ENCODE measurements at regions not wholly inside any gene's neighbourhood (a gene's known extent, or its start where the extent isn't known, plus 50 kb on each side); places are given as distances from the start of the nearest gene placed in this dataset.

DNA sequence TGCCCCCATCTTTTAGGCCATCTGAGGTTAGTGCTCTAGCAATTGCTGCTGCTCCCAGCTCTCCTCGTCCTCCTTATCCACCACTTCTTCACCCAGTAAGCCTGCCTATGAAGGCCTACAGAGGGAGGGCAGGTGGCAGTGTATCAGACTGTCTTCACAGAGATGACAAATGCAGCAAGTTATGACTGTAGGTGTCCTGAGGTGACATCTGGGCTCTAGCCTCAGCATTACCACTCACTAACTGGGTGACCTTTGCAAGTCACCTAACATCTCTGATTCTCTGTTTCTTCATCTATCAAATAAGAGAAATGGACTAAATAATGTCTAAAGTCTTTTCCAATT is 151.6 kb downstream of the NOC3L start:
- FAIRE-seq (no peak), DNase-seq (ENCODE audit: insufficient read length, low spot score) (no peak)
- TF ChIP-seq POU2F2 (IDR thresholded peaks at IDR 0.05; ENCODE audit: low read depth, low read length) (no peak), TAF1 (IDR thresholded peaks at IDR 0.05; ENCODE audit: low read depth, low read length) (no peak), SPI1 (IDR thresholded peaks at IDR 0.05; ENCODE audit: low read depth, low read length) (no peak), POLR2A (IDR thresholded peaks at IDR 0.05; ENCODE audit: low read depth, low read length) (no peak), PAX5 (IDR thresholded peaks at IDR 0.05; ENCODE audit: insufficient read depth, low read length, severe bottlenecking) (no peak), POLR2AphosphoS5 (IDR thresholded peaks at IDR 0.05; ENCODE audit: low read depth, low read length) (no peak)

DNA sequence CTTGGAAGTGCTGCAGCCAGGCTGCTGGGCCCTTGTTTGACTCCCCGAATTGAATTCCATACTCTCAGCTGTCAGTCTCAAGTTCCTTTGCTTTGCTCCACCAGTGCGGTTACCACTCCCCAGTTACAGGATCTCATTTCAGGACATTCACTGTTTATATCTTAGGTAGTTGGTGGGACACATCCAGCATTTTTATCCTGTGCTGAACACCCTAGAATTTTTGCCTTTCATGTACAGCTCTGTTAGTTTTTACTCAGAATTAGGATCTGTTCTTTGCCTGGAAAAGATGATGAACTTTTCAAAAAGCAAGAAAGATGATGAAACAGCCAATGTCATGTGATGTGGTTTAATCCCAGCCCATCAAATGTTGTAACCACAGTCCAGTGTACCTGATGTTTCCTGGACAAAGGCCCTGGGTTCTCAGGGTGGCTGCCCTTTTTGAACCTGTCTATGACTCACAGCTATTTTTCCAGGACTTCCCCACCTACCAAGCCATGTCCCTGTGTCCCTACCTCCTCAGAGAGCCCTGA is 149.7 kb downstream of the NOC3L start:
- TF ChIP-seq PAX5 (IDR thresholded peaks at IDR 0.05; ENCODE audit: insufficient read depth, low read length, severe bottlenecking) (no peak), TAF1 (IDR thresholded peaks at IDR 0.05; ENCODE audit: low read depth, low read length) (no peak), POLR2A (IDR thresholded peaks at IDR 0.05; ENCODE audit: low read depth, low read length) (no peak), POLR2AphosphoS5 (IDR thresholded peaks at IDR 0.05; ENCODE audit: low read depth, low read length) (no peak), SPI1 (IDR thresholded peaks at IDR 0.05; ENCODE audit: low read depth, low read length) (no peak), POU2F2 (IDR thresholded peaks at IDR 0.05; ENCODE audit: low read depth, low read length) (no peak)
- no peak for DNase-seq (ENCODE audit: insufficient read length, low spot score)
- FAIRE-seq = no peak

DNA sequence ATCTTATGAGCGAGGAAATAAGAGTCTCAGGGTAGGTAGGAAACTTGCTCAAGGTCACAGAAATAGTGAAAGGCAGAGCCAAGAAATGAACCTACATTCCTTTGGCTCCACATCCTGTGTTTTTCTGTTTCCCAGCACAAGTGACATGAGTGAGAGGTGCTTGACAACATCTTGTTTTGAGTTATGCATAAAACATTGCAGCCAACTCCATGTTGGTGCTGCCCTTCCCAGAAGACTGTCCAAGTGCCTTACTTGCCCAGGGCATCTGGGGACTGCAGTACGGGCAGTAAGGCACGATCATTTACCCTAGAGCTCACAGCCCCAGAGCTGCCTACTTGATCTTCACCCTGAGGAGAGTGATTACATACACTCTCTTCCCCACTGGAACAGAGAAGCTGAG is 148.8 kb downstream of the NOC3L start:
- FAIRE-seq (no peak), DNase-seq (ENCODE audit: insufficient read length, low spot score) (no peak)
- TF ChIP-seq TAF1 (IDR thresholded peaks at IDR 0.05; ENCODE audit: low read depth, low read length) (no peak), POLR2A (IDR thresholded peaks at IDR 0.05; ENCODE audit: low read depth, low read length) (no peak), POU2F2 (IDR thresholded peaks at IDR 0.05; ENCODE audit: low read depth, low read length) (no peak), PAX5 (IDR thresholded peaks at IDR 0.05; ENCODE audit: insufficient read depth, low read length, severe bottlenecking) (no peak), POLR2AphosphoS5 (IDR thresholded peaks at IDR 0.05; ENCODE audit: low read depth, low read length) (no peak), SPI1 (IDR thresholded peaks at IDR 0.05; ENCODE audit: low read depth, low read length) (no peak)

DNA sequence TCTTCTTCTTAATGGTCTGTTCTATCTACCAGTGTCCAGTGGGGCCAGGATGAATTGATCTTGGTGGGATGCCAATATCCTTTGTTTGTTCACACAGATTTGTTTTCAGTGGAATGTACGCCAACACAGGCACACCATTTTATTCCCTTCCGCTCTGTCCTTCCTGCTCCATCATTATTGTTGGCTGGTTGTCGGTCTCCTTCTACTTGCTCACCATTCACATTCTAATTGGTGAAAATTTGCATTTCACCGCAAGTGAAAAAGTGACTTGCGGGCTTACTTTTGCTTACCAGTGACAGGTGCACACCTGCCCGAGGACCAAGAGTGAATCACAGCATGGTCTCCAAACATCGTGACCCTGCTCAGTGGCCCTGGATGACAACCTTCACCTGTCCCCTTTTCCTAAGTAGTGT is 148.3 kb downstream of the NOC3L start:
- no peak for FAIRE-seq
- no peak for TF ChIP-seq POLR2A (IDR thresholded peaks at IDR 0.05; ENCODE audit: low read depth, low read length)
- no peak for TF ChIP-seq TAF1 (IDR thresholded peaks at IDR 0.05; ENCODE audit: low read depth, low read length)
- TF ChIP-seq PAX5 (IDR thresholded peaks at IDR 0.05; ENCODE audit: insufficient read depth, low read length, severe bottlenecking) = no peak
- no peak for TF ChIP-seq POU2F2 (IDR thresholded peaks at IDR 0.05; ENCODE audit: low read depth, low read length)
- TF ChIP-seq POLR2AphosphoS5 (IDR thresholded peaks at IDR 0.05; ENCODE audit: low read depth, low read length) = no peak
- TF ChIP-seq SPI1 (IDR thresholded peaks at IDR 0.05; ENCODE audit: low read depth, low read length) = no peak
- DNase-seq (ENCODE audit: insufficient read length, low spot score) = no peak

DNA sequence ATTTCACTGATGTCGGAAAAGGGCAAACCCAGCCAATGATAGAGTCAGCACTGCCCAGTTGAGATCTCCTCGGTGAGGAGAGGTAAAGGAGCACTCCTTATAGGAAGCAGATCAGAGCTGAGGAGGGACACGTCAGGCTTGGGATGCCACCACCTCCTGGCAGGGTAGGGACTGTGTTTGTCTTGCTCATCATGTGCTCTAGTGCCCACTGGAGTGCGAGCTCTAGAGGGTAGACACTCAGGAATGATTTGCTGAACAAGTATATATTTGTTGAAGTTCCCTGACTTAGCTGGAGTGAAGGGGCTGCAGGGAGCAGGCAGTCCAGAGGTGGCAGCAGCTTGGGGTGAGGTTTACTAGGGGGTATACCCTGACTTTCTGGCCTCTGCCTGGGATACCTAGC is 146.5 kb downstream of the NOC3L start:
- FAIRE-seq (no peak), DNase-seq (ENCODE audit: insufficient read length, low spot score) (no peak)

DNA sequence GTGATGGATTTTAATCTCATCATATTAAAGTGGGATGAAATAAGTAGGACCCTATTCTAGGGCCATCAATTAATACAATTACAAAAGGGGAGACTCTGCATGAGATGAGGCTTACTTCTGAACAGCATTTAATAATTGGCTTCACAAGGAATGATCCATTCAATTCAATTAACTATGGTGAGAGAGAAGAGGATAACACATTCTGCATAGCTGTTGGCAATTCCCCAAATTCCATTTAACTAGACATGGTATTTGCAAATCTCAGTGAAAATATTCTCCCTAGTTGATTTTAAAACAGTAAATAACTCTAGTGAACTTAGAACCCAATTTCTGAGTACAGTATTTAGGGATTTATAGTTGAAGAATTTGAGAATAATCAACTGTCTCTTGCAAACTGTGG is 145.3 kb downstream of the NOC3L start:
- no peak for DNase-seq (ENCODE audit: insufficient read length, low spot score)
- TF ChIP-seq PAX5 (IDR thresholded peaks at IDR 0.05; ENCODE audit: insufficient read depth, low read length, severe bottlenecking) (no peak), SPI1 (IDR thresholded peaks at IDR 0.05; ENCODE audit: low read depth, low read length) (no peak), POLR2AphosphoS5 (IDR thresholded peaks at IDR 0.05; ENCODE audit: low read depth, low read length) (no peak), TAF1 (IDR thresholded peaks at IDR 0.05; ENCODE audit: low read depth, low read length) (no peak), POU2F2 (IDR thresholded peaks at IDR 0.05; ENCODE audit: low read depth, low read length) (no peak), POLR2A (IDR thresholded peaks at IDR 0.05; ENCODE audit: low read depth, low read length) (no peak)
- no peak for FAIRE-seq

More for the DNA sequence above, 146.5 kb downstream of the NOC3L start:
- TF ChIP-seq TAF1 (IDR thresholded peaks at IDR 0.05; ENCODE audit: low read depth, low read length) (no peak), POLR2AphosphoS5 (IDR thresholded peaks at IDR 0.05; ENCODE audit: low read depth, low read length) (no peak), POLR2A (IDR thresholded peaks at IDR 0.05; ENCODE audit: low read depth, low read length) (no peak), SPI1 (IDR thresholded peaks at IDR 0.05; ENCODE audit: low read depth, low read length) (no peak), POU2F2 (IDR thresholded peaks at IDR 0.05; ENCODE audit: low read depth, low read length) (no peak), PAX5 (IDR thresholded peaks at IDR 0.05; ENCODE audit: insufficient read depth, low read length, severe bottlenecking) (no peak)

DNA sequence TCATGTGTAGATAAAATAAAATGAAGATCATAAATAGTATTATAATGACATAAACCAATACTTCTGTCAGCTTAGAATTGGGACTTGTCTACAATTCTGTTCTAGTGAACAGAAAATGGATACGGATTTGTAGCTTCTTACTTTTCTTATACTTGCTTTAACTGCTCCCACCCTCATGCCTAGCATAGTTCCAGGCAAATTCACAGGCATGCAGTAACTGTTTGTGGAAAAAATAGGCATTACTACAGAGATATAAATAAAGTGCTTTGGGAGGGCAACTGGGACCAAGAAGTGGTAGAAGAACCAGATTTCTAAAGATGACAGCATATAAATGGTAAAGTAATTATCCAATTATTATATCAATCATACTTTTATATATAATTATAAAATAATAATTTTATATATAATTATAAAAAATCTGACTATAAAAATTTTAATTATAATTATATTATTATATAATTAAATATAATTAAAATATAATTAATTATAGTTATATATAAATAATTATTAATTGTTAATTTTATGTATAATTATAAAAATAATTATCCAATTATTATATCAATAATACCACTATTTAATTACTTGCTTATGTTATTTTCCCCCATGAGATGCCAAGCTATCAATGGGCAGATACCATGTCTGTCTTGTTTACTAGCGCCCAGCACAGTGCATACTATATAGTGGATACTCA is 144.1 kb downstream of the NOC3L start:
- TF ChIP-seq POU2F2 (IDR thresholded peaks at IDR 0.05; ENCODE audit: low read depth, low read length) (no peak), POLR2A (IDR thresholded peaks at IDR 0.05; ENCODE audit: low read depth, low read length) (no peak), POLR2AphosphoS5 (IDR thresholded peaks at IDR 0.05; ENCODE audit: low read depth, low read length) (no peak), SPI1 (IDR thresholded peaks at IDR 0.05; ENCODE audit: low read depth, low read length) (no peak), TAF1 (IDR thresholded peaks at IDR 0.05; ENCODE audit: low read depth, low read length) (no peak), PAX5 (IDR thresholded peaks at IDR 0.05; ENCODE audit: insufficient read depth, low read length, severe bottlenecking) (no peak)
- no peak for DNase-seq (ENCODE audit: insufficient read length, low spot score)
- no peak for FAIRE-seq

DNA sequence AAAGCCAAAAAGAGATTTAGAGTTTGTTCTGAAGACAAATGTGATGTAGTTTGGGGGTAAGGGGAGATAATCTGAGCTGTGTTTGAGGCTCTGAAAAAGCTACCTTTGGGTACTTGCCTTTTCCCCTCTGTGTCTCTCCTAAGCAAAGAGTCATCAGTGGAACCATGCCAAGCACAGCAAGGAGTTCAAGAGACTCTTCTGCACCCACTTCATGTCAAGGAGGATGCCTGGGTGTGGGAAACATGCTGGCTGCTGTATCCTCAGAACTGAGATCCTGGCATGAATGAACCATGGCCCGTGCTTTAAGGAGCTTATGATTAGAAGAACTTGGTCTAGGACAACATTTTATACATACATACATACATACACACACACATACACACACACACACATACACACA is 142.9 kb downstream of the NOC3L start:
- FAIRE-seq (no peak), DNase-seq (ENCODE audit: insufficient read length, low spot score) (no peak)
- TF ChIP-seq TAF1 (IDR thresholded peaks at IDR 0.05; ENCODE audit: low read depth, low read length) (no peak), SPI1 (IDR thresholded peaks at IDR 0.05; ENCODE audit: low read depth, low read length) (no peak), POLR2A (IDR thresholded peaks at IDR 0.05; ENCODE audit: low read depth, low read length) (no peak), POU2F2 (IDR thresholded peaks at IDR 0.05; ENCODE audit: low read depth, low read length) (no peak), POLR2AphosphoS5 (IDR thresholded peaks at IDR 0.05; ENCODE audit: low read depth, low read length) (no peak), PAX5 (IDR thresholded peaks at IDR 0.05; ENCODE audit: insufficient read depth, low read length, severe bottlenecking) (no peak)

DNA sequence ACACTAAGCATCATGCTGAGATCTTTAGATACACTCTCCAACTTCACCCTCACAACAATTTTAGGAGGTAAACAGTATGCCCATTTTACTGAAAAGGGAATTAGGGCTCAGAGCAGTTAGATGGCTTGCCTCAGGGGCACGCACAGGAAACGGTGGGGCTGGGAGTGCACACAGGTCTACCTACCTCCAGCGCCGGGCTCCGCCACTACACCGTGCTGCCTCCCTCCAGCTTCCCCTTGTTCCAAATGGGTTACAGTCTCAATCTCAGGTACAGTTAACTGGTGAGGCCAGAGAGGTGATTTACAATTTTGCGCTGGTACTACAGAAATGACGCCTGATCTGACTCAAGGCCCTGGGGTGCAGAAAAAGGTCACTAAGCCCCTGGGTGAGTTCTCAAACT is 142.0 kb downstream of the NOC3L start:
- TF ChIP-seq POLR2AphosphoS5 (IDR thresholded peaks at IDR 0.05; ENCODE audit: low read depth, low read length) (no peak), TAF1 (IDR thresholded peaks at IDR 0.05; ENCODE audit: low read depth, low read length) (no peak), POLR2A (IDR thresholded peaks at IDR 0.05; ENCODE audit: low read depth, low read length) (no peak), SPI1 (IDR thresholded peaks at IDR 0.05; ENCODE audit: low read depth, low read length) (no peak), POU2F2 (IDR thresholded peaks at IDR 0.05; ENCODE audit: low read depth, low read length) (no peak), PAX5 (IDR thresholded peaks at IDR 0.05; ENCODE audit: insufficient read depth, low read length, severe bottlenecking) (no peak)
- FAIRE-seq (no peak), DNase-seq (ENCODE audit: insufficient read length, low spot score) (no peak)

Measured in GM12891 (cell line).